HepG2 (cell line): ENCODE measurements at regions not wholly inside any gene's neighbourhood (a gene's known extent, or its start where the extent isn't known, plus 50 kb on each side); places are given as distances from the start of the nearest gene placed in this dataset.

Experiments
- ATAC-seq: fragments of 200-7000 bp; cut with Tn5 transposase; 3 replicates; pipeline ENCODE4 v1.9.1; 2020; ENCODE audit warnings: mild to moderate bottlenecking, moderate library complexity
- BruUV-seq: library from RNA; stranded (reverse); fragments of 400-500 nt; replicated peaks from 2 replicates; lab custom pipeline; 2021; lab: Mats Ljungman, UMichigan
- CTCF ChIA-PET: fragments of 300-600 bp; formaldehyde crosslinking; extraction: SDS; loops from one replicate; lab custom pipeline; 2021; ENCODE audit warnings: low total read pairs, inconsistent platforms, low intra/inter-chr PET ratio; lab: Yijun Ruan, JAX
- POLR2A ChIA-PET: fragments of 350-600 bp; sonication (Branson Sonifier 250); formaldehyde crosslinking; loops from one replicate; lab custom pipeline; 2020; ENCODE audit warnings: antibody characterized with exemption, inconsistent platforms; lab: Yijun Ruan, JAX
- DNase-seq: peaks from one replicate; pipeline ENCODE4 v3.0.0-alpha.2; 2015; ENCODE audit warnings: low spot score
- FAIRE-seq: peaks from 3 replicates; lab custom pipeline; 2011; peaks lifted over from hg19 to GRCh38; lab: Jason Lieb, UNC
- H2AFZ ChIP-seq: one replicate; pipeline ENCODE4 v1.6.1; 2011; ENCODE audit warnings: low read length, inconsistent platforms
- H3K27ac ChIP-seq: fragments of 300-600 bp; 3 replicates; pipeline ENCODE4 v1.8.0; 2011; ENCODE audit warnings: mixed run types, mild to moderate bottlenecking, mixed read lengths, low read length, inconsistent platforms; ENCODE audit not compliant: insufficient read depth; ENCODE audit errors: extremely low read length
- H3K27me3 ChIP-seq, 2 experiments: fragments of 200-600 bp in 1 of 2; 2 replicates in 1 of 2; 3 replicates in 1 of 2; pipeline versions ENCODE4 v1.6.0 to v1.8.0; 2011; ENCODE audit warnings: low read length in 2 of 2, mild to moderate bottlenecking in 2 of 2, moderate library complexity in 2 of 2, inconsistent platforms in 1 of 2; ENCODE audit not compliant: insufficient read depth in 2 of 2, control insufficient read depth in 1 of 2
- H3K36me3 ChIP-seq, 2 experiments: fragments of 200-600 bp in 1 of 2; replicated peaks in 1 of 2; 2 replicates in 1 of 2; 3 replicates in 1 of 2; pipeline versions ENCODE4 v1.5.1 to v1.8.0; 2011; ENCODE audit warnings: low read length in 2 of 2, inconsistent platforms in 1 of 2; ENCODE audit not compliant: insufficient read depth in 2 of 2, control insufficient read depth in 1 of 2
- H3K4me1 ChIP-seq: 2 replicates; pipeline ENCODE4 v1.5.1; 2012; ENCODE audit warnings: low read length, inconsistent platforms; ENCODE audit not compliant: insufficient read depth
- H3K4me2 ChIP-seq: 2 replicates; pipeline ENCODE4 v1.6.0; 2011; ENCODE audit warnings: low read depth, low read length, inconsistent platforms
- H3K4me3 ChIP-seq, 3 experiments: fragments of 200-600 bp in 1 of 3; sonication (generic), shearing (Covaris generic) in 1 of 3; replicated peaks in 1 of 3; 2 replicates each; pipeline ENCODE4 v1.5.1; 2011 to 2016; ENCODE audit warnings: low read length in 3 of 3, inconsistent platforms in 2 of 3, low read depth in 2 of 3, mild to moderate bottlenecking in 2 of 3, control low read depth in 1 of 3, mixed read lengths in 1 of 3; ENCODE audit not compliant: insufficient read depth in 1 of 3
- H3K79me2 ChIP-seq: one replicate; pipeline ENCODE4 v1.6.1; 2011; ENCODE audit warnings: low read length, inconsistent platforms; ENCODE audit not compliant: insufficient read depth
- H3K9ac ChIP-seq: 2 replicates; pipeline ENCODE4 v1.6.0; 2011; ENCODE audit warnings: mild to moderate bottlenecking, low read depth, low read length, inconsistent platforms; ENCODE audit not compliant: insufficient read depth
- H3K9me3 ChIP-seq: 2 replicates; pipeline ENCODE4 v1.5.1; 2012; ENCODE audit warnings: mild to moderate bottlenecking, low read length
- H4K20me1 ChIP-seq: 2 replicates; pipeline ENCODE4 v1.6.0; 2011; ENCODE audit warnings: inconsistent platforms, mild to moderate bottlenecking, low read length, moderate library complexity; ENCODE audit not compliant: insufficient read depth
- AGO2 ChIP-seq: fragments of 200-400 bp; formaldehyde crosslinking; optimal IDR thresholded peaks from 2 replicates; pipeline ENCODE3; 2017; ENCODE audit warnings: mild to moderate bottlenecking, low read depth, low read length, moderate library complexity
- ATF7-NPFF ChIP-seq: sonication (generic); formaldehyde crosslinking; IDR thresholded peaks from 2 replicates; pipeline ENCODE4 v1.8.1; 2023; ENCODE audit warnings: mild to moderate bottlenecking, low read depth, missing genetic modification reagents, moderate library complexity
- EED ChIP-seq: sonication (generic); formaldehyde crosslinking; IDR thresholded peaks from 2 replicates; pipeline ENCODE4 v1.5.0; 2020; ENCODE audit warnings: mild to moderate bottlenecking, missing genetic modification reagents
- JUNB ChIP-seq: sonication (generic); formaldehyde crosslinking; IDR thresholded peaks from 2 replicates; pipeline ENCODE4 v1.8.0; 2022; ENCODE audit warnings: missing genetic modification reagents, mild to moderate bottlenecking, borderline replicate concordance
- KDM5A ChIP-seq: fragments of 200-600 bp; sonication (generic); IDR thresholded peaks from 2 replicates; pipeline ENCODE4 v1.7.0; 2018; ENCODE audit warnings: antibody characterized with exemption, mild to moderate bottlenecking, low read length, borderline replicate concordance
- MED8 ChIP-seq: sonication (generic); formaldehyde crosslinking; IDR thresholded peaks from 2 replicates; pipeline ENCODE4 v1.8.1; 2023; ENCODE audit warnings: mild to moderate bottlenecking, missing genetic modification reagents; ENCODE audit not compliant: insufficient replicate concordance
- PITX1 ChIP-seq: sonication (generic); formaldehyde crosslinking; IDR thresholded peaks from 2 replicates; pipeline ENCODE4 v1.5.1; 2020; ENCODE audit warnings: mild to moderate bottlenecking, missing genetic modification reagents
- PRPF4 ChIP-seq: fragments of 200-400 bp; formaldehyde crosslinking; IDR thresholded peaks from 2 replicates; pipeline ENCODE4 v1.6.1; 2016; ENCODE audit warnings: low read length, low read depth; ENCODE audit not compliant: poor library complexity, severe bottlenecking
- RBM39 ChIP-seq: fragments of 200-400 bp; formaldehyde crosslinking; IDR thresholded peaks from one replicate; pipeline ENCODE4 v1.6.1; 2018; ENCODE audit warnings: antibody characterized with exemption, mild to moderate bottlenecking, low read depth, low read length; ENCODE audit not compliant: poor library complexity, severe bottlenecking
- SIN3A ChIP-seq: IDR thresholded peaks from 2 replicates; pipeline ENCODE4 v1.6.1; 2011; ENCODE audit warnings: low read depth, mild to moderate bottlenecking, control low read depth, low read length, borderline replicate concordance
- SMAD9 ChIP-seq: sonication (generic); formaldehyde crosslinking; IDR thresholded peaks from 2 replicates; pipeline ENCODE4 v1.5.1; 2020; ENCODE audit warnings: mild to moderate bottlenecking, missing genetic modification reagents
- SP4 ChIP-seq: sonication (generic); formaldehyde crosslinking; IDR thresholded peaks from 2 replicates; pipeline ENCODE4 v1.8.1; 2023; ENCODE audit warnings: mild to moderate bottlenecking, missing genetic modification reagents
- ZBTB20 ChIP-seq: sonication (generic); formaldehyde crosslinking; IDR thresholded peaks from 2 replicates; pipeline ENCODE4 v1.8.1; 2023; ENCODE audit warnings: missing genetic modification reagents, low read depth, mild to moderate bottlenecking, borderline replicate concordance
- ZBTB38 ChIP-seq: sonication (generic); formaldehyde crosslinking; IDR thresholded peaks from 2 replicates; pipeline ENCODE4 v1.5.1; 2020; ENCODE audit warnings: mild to moderate bottlenecking, missing genetic modification reagents
- ZNF225 ChIP-seq: sonication (generic); formaldehyde crosslinking; IDR thresholded peaks from 2 replicates; pipeline ENCODE4 v1.4.0; 2020; ENCODE audit warnings: mild to moderate bottlenecking, missing genetic modification reagents
- ZNF274 ChIP-seq: sonication (generic); formaldehyde crosslinking; IDR thresholded peaks from 2 replicates; pipeline ENCODE4 v1.5.1; 2020; ENCODE audit warnings: mild to moderate bottlenecking, missing genetic modification reagents
- ZNF382 ChIP-seq: sonication (generic); formaldehyde crosslinking; IDR thresholded peaks from 2 replicates; pipeline ENCODE4 v1.5.0; 2020; ENCODE audit warnings: missing genetic modification reagents, mild to moderate bottlenecking, borderline replicate concordance
- ZSCAN12 ChIP-seq: sonication (generic); formaldehyde crosslinking; IDR thresholded peaks from 2 replicates; pipeline ENCODE4 v1.9.0; 2021; ENCODE audit warnings: mild to moderate bottlenecking, missing genetic modification reagents
- WGBS: methylation state at CpG from one replicate; pipeline ENCODE4 v1.1.6; 2017; ENCODE audit warnings: low lambda C conversion rate; 5-methylcytosine and 5-hydroxymethylcytosine counted together
- in situ Hi-C: cut with HindIII; loops from 2 replicates; pipeline ENCODE4 v1.10.0; 2017; ENCODE audit warnings: low pct_unique_long_range_greater_than_20kb; ENCODE audit not compliant: extremely low pct_ligation_motif_present
- intact Hi-C: fragments of 100-400 bp; cut with micrococcal nuclease; formaldehyde crosslinking; loops from one replicate; pipeline ENCODE4 v1.10.0; 2022; ENCODE audit not compliant: unreplicated experiment
- TF ChIP-seq, protein P1 (sequence below): sonication (generic); formaldehyde crosslinking; IDR thresholded peaks from 2 replicates; pipeline ENCODE4 v1.4.0; 2020; ENCODE audit warnings: low read depth, mild to moderate bottlenecking, missing genetic modification reagents
- TF ChIP-seq, protein P2 (sequence below): sonication (generic); formaldehyde crosslinking; IDR thresholded peaks from 2 replicates; pipeline ENCODE4 v1.4.0; 2020; ENCODE audit warnings: missing genetic modification reagents, borderline replicate concordance

DNA sequence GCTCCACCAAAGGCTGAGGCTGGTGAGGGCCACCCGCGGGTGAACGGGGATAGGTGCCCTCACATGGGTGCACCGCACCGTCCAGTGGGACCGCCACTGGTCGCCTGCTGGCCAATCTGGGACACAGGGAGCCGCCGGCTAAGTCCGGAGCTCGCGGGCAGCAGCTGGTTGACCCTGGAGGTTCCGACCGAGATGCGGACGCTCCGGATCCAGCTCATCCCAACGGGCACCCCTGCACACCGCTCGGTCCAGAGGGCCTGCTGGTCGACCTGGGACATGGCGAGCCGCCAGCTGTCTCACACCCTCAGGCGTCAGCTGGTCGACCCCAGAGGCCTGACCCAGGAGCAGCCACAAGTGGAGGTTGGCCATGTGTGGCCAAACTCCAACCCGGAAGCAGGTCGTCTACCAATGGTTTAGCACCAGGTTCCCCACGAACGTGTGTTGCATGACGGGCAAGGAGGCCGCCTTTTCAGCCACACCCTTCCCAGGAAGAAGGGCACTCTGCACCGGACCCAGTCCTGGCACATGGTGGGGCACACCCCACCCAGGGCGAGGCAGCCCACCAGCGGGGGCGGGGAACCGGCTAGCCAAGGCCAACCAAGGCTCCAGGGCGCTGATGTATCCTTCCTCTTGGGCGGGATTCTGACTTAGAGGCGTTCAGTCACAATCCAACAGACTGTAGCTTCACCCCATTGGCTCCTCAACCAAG is 746.0 kb upstream of the DEFB115 start:
- no peak for TF ChIP-seq ZNF382 (CRISPR knock-in tag)
- TF ChIP-seq KDM5A: no peak
- TF ChIP-seq PITX1 (CRISPR knock-in tag): no peak
- TF ChIP-seq ZSCAN12 (CRISPR knock-in tag): no peak
- no peak for TF ChIP-seq ATF7-NPFF (CRISPR knock-in tag)
- no peak for TF ChIP-seq MED8
- TF ChIP-seq, protein P1, sequence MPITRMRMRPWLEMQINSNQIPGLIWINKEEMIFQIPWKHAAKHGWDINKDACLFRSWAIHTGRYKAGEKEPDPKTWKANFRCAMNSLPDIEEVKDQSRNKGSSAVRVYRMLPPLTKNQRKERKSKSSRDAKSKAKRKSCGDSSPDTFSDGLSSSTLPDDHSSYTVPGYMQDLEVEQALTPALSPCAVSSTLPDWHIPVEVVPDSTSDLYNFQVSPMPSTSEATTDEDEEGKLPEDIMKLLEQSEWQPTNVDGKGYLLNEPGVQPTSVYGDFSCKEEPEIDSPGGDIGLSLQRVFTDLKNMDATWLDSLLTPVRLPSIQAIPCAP (CRISPR knock-in tag): no peak
- TF ChIP-seq, protein P2, sequence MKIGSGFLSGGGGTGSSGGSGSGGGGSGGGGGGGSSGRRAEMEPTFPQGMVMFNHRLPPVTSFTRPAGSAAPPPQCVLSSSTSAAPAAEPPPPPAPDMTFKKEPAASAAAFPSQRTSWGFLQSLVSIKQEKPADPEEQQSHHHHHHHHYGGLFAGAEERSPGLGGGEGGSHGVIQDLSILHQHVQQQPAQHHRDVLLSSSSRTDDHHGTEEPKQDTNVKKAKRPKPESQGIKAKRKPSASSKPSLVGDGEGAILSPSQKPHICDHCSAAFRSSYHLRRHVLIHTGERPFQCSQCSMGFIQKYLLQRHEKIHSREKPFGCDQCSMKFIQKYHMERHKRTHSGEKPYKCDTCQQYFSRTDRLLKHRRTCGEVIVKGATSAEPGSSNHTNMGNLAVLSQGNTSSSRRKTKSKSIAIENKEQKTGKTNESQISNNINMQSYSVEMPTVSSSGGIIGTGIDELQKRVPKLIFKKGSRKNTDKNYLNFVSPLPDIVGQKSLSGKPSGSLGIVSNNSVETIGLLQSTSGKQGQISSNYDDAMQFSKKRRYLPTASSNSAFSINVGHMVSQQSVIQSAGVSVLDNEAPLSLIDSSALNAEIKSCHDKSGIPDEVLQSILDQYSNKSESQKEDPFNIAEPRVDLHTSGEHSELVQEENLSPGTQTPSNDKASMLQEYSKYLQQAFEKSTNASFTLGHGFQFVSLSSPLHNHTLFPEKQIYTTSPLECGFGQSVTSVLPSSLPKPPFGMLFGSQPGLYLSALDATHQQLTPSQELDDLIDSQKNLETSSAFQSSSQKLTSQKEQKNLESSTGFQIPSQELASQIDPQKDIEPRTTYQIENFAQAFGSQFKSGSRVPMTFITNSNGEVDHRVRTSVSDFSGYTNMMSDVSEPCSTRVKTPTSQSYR (CRISPR knock-in tag): no peak
- no peak for TF ChIP-seq PRPF4
- TF ChIP-seq RBM39: no peak
- TF ChIP-seq JUNB (CRISPR knock-in tag): no peak
- no peak for TF ChIP-seq EED (CRISPR knock-in tag)
- TF ChIP-seq ZBTB38 (CRISPR knock-in tag): no peak
- no peak for TF ChIP-seq AGO2
- no peak for TF ChIP-seq ZBTB20 (CRISPR knock-in tag)
- no peak for TF ChIP-seq SIN3A
- TF ChIP-seq SP4: no peak
- TF ChIP-seq ZNF225: no peak
- no peak for TF ChIP-seq SMAD9 (CRISPR knock-in tag)
- TF ChIP-seq ZNF274: no peak
- intact Hi-C loops (no loop called here), in situ Hi-C loops (no loop called here)
- DNase-seq: no peak
- WGBS: 62% methylated on average over 33 of the region's 39 CpGs
- Histone ChIP-seq H3K27me3 (no peaks in the 10 kb centered on the region), H3K9me3 (peaks cover 45% of the 10 kb centered on the region), H2AFZ (no peak overlapping the region), H3K79me2 (no peaks in the 10 kb centered on the region), H3K4me2 (no peak overlapping the region), H3K4me3 (no peak overlapping the region), H4K20me1 (no peaks in the 10 kb centered on the region), H3K27ac (no peak overlapping the region), H3K4me1 (no peaks in the 10 kb centered on the region), H3K36me3 (no peaks in the 10 kb centered on the region), H3K9ac (no peak overlapping the region)
- ChIA-PET CTCF (no interaction called here), POLR2A (no interaction called here)
- no TSS peak for BruUV-seq
- no peak for FAIRE-seq
- ATAC-seq: no peak; the same call in 2 of the 3 replicates
